Upper lobe of left lung (tissue), 6 donors: ENCODE measurements at regions not wholly inside any gene's neighbourhood (a gene's known extent, or its start where the extent isn't known, plus 50 kb on each side); places are given as distances from the start of the nearest gene placed in this dataset.

ENCODE experiments used
- ATAC-seq, 2 donors: fragments of 200-7000 bp; cut with Tn5 transposase; one replicate each; pipeline ENCODE4 v1.9.1; 2022; ENCODE audit warnings: mild to moderate bottlenecking in 2 of 2, moderate library complexity in 2 of 2; ENCODE audit not compliant: low FRiP score in 2 of 2
- DNase-seq, 2 donors: peaks; one replicate each; pipeline ENCODE4 v3.0.0-alpha.2; 2019 to 2020
- H3K27ac ChIP-seq, 4 donors: fragments of 200-600 bp; sonication (generic); one replicate each; pipeline ENCODE4 v1.5.1; 2016 to 2019
- H3K27me3 ChIP-seq, 4 donors: fragments of 200-600 bp; sonication (generic); one replicate each; pipeline ENCODE4 v1.5.1; 2017 to 2019
- H3K36me3 ChIP-seq, 4 donors: fragments of 200-600 bp; sonication (generic); one replicate each; pipeline ENCODE4 v1.5.1; 2016 to 2019
- H3K4me1 ChIP-seq, 4 donors: fragments of 200-600 bp; sonication (generic); one replicate each; pipeline ENCODE4 v1.5.1; 2018 to 2019
- H3K4me3 ChIP-seq, 4 donors: fragments of 200-600 bp; sonication (generic); one replicate each; pipeline ENCODE4 v1.5.1; 2017 to 2019; ENCODE audit warnings: mild to moderate bottlenecking in 2 of 4, moderate library complexity in 1 of 4
- H3K9me3 ChIP-seq, 4 donors: fragments of 200-600 bp; sonication (generic); one replicate each; pipeline ENCODE4 v1.5.1; 2018 to 2019
- EP300 ChIP-seq, 4 donors: sonication (generic); formaldehyde crosslinking; IDR thresholded peaks; one replicate each; pipeline ENCODE4 v1.5.1; 2017; ENCODE audit warnings: antibody characterized with exemption in 4 of 4, control low read depth in 2 of 4
- POLR2A ChIP-seq, 4 donors: fragments of 450-650 bp; IDR thresholded peaks; one replicate each; pipeline ENCODE4 v1.5.1; 2016 to 2017; ENCODE audit warnings: antibody characterized with exemption in 4 of 4, mild to moderate bottlenecking in 2 of 4
- POLR2AphosphoS5 ChIP-seq, 2 donors: sonication (generic); formaldehyde crosslinking; IDR thresholded peaks; one replicate each; pipeline ENCODE4 v1.5.1; 2017; ENCODE audit warnings: antibody characterized with exemption in 2 of 2
- WGBS, 2 donors: methylation state at CpG; one replicate each; pipeline ENCODE4 v1.1.5; 2017 to 2018; 5-methylcytosine and 5-hydroxymethylcytosine counted together
- TF ChIP-seq, protein P1 (sequence below), 6 experiments: fragments of 450-650 bp in 4 of 6; fragments of 200-600 bp in 2 of 6; sonication (generic) in 2 of 6; IDR thresholded peaks; one replicate each; pipeline ENCODE4 v1.5.1; 2016 to 2019; ENCODE audit warnings: antibody characterized with exemption in 6 of 6
- donor health status: DM: no; HTN: no; CAD: no; lungs with moderate emphysema.
- donor health status: DM: no; HTN: yes; CAD: no; lungs with severe emphysema.

- Histone ChIP-seq H3K4me3 (no peak overlapping the region), H3K27me3 (no peaks in the 10 kb centered on the region), H3K4me1 (no peaks in the 10 kb centered on the region), H3K27ac (no peak overlapping the region), H3K9me3 (peaks cover 0 to 6% (median 0%) of the 10 kb centered on the region in 4 donors), H3K36me3 (no peaks in the 10 kb centered on the region)
- WGBS, 2 donors: 92 to 95% methylated on average over 1 of the region's 1 CpG
- DNase-seq (no peak), ATAC-seq (no peak)
- TF ChIP-seq POLR2AphosphoS5 (IDR thresholded peaks at IDR 0.05) (no peak), EP300 (IDR thresholded peaks at IDR 0.05) (no peak), POLR2A (IDR thresholded peaks at IDR 0.05) (no peak)
- TF ChIP-seq, protein P1, sequence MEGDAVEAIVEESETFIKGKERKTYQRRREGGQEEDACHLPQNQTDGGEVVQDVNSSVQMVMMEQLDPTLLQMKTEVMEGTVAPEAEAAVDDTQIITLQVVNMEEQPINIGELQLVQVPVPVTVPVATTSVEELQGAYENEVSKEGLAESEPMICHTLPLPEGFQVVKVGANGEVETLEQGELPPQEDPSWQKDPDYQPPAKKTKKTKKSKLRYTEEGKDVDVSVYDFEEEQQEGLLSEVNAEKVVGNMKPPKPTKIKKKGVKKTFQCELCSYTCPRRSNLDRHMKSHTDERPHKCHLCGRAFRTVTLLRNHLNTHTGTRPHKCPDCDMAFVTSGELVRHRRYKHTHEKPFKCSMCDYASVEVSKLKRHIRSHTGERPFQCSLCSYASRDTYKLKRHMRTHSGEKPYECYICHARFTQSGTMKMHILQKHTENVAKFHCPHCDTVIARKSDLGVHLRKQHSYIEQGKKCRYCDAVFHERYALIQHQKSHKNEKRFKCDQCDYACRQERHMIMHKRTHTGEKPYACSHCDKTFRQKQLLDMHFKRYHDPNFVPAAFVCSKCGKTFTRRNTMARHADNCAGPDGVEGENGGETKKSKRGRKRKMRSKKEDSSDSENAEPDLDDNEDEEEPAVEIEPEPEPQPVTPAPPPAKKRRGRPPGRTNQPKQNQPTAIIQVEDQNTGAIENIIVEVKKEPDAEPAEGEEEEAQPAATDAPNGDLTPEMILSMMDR (IDR thresholded peaks at IDR 0.05): no peak
Measured at GRCh38 chr5:67502951-67503350, 306.4 kb upstream of the CD180 start.

DNA sequence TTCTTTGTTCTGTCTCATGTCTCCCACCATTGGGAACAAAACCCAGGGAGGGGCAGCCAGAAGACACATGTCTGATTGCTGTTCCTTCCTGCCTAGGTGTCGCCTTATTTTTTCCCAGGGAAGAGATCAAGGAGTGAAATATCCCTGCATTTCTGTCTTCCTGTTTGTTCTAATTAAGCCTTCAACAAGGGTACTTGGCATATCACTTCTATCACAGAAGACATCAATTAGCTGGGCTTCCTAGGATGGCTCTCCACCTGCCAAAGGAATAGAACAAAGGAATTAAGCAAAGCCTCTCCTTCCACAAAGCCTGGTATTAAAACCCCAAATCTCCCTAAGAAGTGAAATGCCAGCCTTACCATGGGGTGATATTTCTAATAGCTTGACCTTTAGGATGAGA lies 299.5 kb upstream of the CD180 start:
- no peak for ATAC-seq
- Histone ChIP-seq H3K9me3 (peaks cover 0 to 6% (median 0%) of the 10 kb centered on the region in 4 donors), H3K36me3 (no peaks in the 10 kb centered on the region), H3K4me1 (peaks cover 0 to 9% (median 0%) of the 10 kb centered on the region in 4 donors), H3K27ac (no peak overlapping the region), H3K27me3 (no peaks in the 10 kb centered on the region), H3K4me3 (no peak overlapping the region)
- DNase-seq: no peak
- TF ChIP-seq POLR2A (IDR thresholded peaks at IDR 0.05) (no peak), EP300 (IDR thresholded peaks at IDR 0.05) (no peak)
- WGBS, 2 donors: 86 to 96% methylated on average over 1 of the region's 1 CpG

GRCh38 chr5:67495072-67495471 lies 298.5 kb upstream of the CD180 start:
- no peaks in the 10 kb centered on the region for H3K36me3 ChIP-seq
- no peak for DNase-seq
- H3K4me3 ChIP-seq: no peak overlapping the region
- no peaks in the 10 kb centered on the region for H3K27me3 ChIP-seq
- peak overlapping the region in 2 of 4 donors; percentile 21 to 59 for H3K27ac ChIP-seq
- H3K4me1 ChIP-seq: peaks cover 0 to 9% (median 0%) of the 10 kb centered on the region in 4 donors
- 77 to 83% methylated on average over 3 of the region's 3 CpGs for WGBS, 2 donors
- no peak for ATAC-seq
- no peak for TF ChIP-seq EP300 (IDR thresholded peaks at IDR 0.05)
- no peak for TF ChIP-seq POLR2A (IDR thresholded peaks at IDR 0.05)
- TF ChIP-seq, protein P1 (IDR thresholded peaks at IDR 0.05): no peak
- TF ChIP-seq POLR2AphosphoS5 (IDR thresholded peaks at IDR 0.05): no peak
- H3K9me3 ChIP-seq: peaks cover 0 to 6% (median 0%) of the 10 kb centered on the region in 4 donors

DNA sequence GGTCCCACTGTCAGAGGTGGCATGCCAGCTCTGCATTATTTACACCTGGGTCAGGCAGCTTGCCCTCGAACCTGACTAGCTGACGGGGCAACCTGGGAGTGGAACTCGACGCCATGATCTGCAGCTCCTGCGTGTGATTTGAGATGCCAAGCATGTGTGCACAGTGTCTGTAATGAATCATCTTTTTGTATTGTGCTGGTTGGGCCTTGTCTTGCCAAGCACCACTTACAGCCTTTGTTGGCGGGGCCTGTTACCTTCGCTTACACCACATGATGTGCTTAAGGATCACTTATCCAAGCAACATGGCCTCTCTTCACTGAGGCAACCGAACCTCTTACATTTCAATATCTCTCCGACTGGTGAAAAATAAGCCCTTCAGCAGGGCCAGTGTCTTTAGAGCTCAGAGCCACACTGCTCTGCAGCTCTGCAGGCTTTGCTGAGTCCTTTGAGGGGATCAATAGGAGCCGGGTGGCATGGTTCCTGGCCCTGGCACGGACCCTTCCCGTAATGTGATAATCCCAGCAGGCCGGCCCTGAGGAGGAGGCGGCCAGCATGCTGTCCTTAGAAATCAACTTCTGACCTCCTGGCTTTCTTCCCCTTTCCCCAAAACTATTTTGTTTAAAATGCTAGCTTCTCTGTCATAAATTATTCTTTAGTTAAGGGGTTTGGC lies 297.7 kb upstream of the CD180 start:
- H3K9me3 ChIP-seq: no peaks in the 10 kb centered on the region
- H3K27ac ChIP-seq: peak overlapping the region in 3 of 4 donors; percentile 21 to 59 (median 33)
- H3K4me1 ChIP-seq: peaks cover 0 to 9% (median 0%) of the 10 kb centered on the region in 4 donors
- H3K4me3 ChIP-seq: no peak overlapping the region
- H3K27me3 ChIP-seq: no peaks in the 10 kb centered on the region
- 82 to 83% methylated on average over 12 to 14 of the region's 14 CpGs for WGBS, 2 donors
- ATAC-seq (peak in 1 of 2 donors; percentile 38), DNase-seq (peak in 1 of 2 donors; percentile 6)
- TF ChIP-seq, protein P1 (IDR thresholded peaks at IDR 0.05): no peak
- TF ChIP-seq POLR2AphosphoS5 (IDR thresholded peaks at IDR 0.05) (no peak), EP300 (IDR thresholded peaks at IDR 0.05) (no peak), POLR2A (IDR thresholded peaks at IDR 0.05) (no peak)
- no peaks in the 10 kb centered on the region for H3K36me3 ChIP-seq

DNA sequence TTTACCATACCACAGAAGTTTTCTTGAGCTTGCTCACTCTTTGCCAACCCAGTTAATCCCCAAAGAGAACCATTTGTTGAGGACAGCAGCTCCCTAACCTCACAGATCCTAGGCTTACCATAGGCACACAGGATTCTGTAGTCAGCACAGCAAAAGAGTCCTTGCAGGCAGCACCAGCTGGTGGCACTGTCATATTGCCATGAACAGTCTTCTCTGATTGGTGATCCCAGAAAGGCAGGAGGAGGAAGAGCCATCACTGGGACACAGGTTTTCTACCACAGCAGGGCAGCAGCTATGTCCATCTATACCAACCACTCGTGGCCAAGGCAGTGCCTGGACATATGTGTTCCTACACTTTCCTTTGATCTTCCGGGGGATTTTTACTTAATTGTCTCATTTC lies 297.1 kb upstream of the CD180 start:
- ATAC-seq (peak; percentile 41 to 47), DNase-seq (peak in 1 of 2 donors; percentile 72)
- 79 to 92% methylated on average over 2 of the region's 2 CpGs for WGBS, 2 donors

More for the DNA sequence above, 297.1 kb upstream of the CD180 start:
- Histone ChIP-seq H3K27ac (peak overlapping the region in 2 of 4 donors; percentile 19 to 59), H3K4me3 (no peak overlapping the region), H3K4me1 (peaks cover 0 to 9% (median 0%) of the 10 kb centered on the region in 4 donors), H3K27me3 (no peaks in the 10 kb centered on the region), H3K9me3 (no peaks in the 10 kb centered on the region), H3K36me3 (no peaks in the 10 kb centered on the region)
- TF ChIP-seq, protein P1 (IDR thresholded peaks at IDR 0.05): peak in 4 of 6 experiments; percentile 21 to 55 (median 30)
- no peak for TF ChIP-seq POLR2A (IDR thresholded peaks at IDR 0.05)
- no peak for TF ChIP-seq POLR2AphosphoS5 (IDR thresholded peaks at IDR 0.05)
